Skeletal muscle cell (primary cell): ENCODE measurements at regions not wholly inside any gene's neighbourhood (a gene's known extent, or its start where the extent isn't known, plus 50 kb on each side); places are given as distances from the start of the nearest gene placed in this dataset.

Experiments used
- DNase-seq: peaks from one replicate; pipeline ENCODE4 v3.0.0-alpha.2; 2010; ENCODE audit warnings: low read depth
- H3K4me3 ChIP-seq: 2 replicates; pipeline ENCODE4 v1.5.1; 2011; ENCODE audit warnings: low read depth, mild to moderate bottlenecking, control low read depth, low read length, moderate library complexity

GRCh38 chr11:134762248-134763029, 350.4 kb upstream of the B3GAT1 start:
- DNase-seq, result no peak
- peak overlapping the region; percentile 9 for H3K4me3 ChIP-seq

GRCh38 chr11:134761926-134762247, 349.8 kb upstream of the B3GAT1 start:
- H3K4me3 ChIP-seq, result no peak overlapping the region
- no peak for DNase-seq

DNA sequence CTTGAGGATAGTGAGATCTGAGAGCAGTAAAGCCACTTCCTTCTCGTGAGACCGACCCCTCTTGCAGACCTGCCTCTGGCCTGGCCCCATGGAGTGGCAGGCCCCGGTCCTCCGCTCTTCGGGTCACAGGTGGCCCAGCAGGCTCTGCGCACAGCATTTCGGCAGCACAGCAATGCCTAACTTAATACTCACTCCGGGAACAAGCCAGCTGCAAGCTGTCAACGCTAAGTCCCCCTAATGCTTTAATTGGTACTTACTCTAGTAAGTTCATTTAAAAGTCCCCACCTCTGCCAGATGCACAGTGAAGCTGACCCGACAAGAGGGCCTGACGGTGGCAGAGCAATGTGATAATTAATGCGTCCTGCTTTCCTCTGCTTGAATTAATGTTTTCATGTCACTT, 349.3 kb upstream of the B3GAT1 start:
- no peak overlapping the region for H3K4me3 ChIP-seq

DNA sequence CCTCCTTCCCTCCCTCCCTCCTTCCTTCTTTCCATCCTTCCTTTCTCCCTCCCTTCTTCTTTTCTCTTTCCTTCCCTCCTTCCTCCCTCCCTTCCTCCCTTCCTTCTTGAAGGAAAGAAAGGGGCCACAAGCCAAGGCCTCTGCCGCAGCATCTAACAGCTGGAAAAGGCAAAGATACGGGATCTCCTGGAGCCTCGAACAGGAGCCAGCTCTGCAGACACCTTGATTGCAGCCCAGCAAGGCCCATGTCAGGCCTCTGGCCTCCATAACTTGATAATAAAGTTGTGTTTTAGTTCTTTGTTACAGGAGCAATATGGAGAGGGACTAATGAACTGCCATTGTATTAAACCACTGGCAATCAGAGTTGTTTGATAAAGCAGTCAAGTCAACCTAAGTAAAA, 348.9 kb upstream of the B3GAT1 start:
- H3K4me3 ChIP-seq, result no peak overlapping the region
- DNase-seq, result no peak

More for the DNA sequence above, 349.3 kb upstream of the B3GAT1 start:
- no peak for DNase-seq

DNA sequence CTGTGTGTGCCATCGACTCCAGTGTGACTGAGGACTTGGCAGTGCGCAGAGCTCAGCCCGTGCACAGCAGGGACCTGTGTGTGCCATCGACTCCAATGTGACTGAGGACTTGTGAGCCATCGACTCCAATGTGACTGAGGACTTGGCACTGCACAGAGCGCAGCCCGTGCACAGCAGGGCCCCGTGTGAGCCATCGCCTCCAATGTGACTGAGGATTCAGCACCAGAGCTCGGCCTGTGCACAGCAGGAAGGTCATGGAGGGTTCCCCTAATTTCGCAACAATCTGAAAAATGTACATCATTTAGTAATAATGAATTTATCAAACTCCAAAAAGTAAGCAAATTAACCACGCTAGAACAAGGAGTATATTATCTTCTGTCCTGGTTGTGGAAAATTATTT, 348.3 kb upstream of the B3GAT1 start:
- H3K4me3 ChIP-seq, result no peak overlapping the region
- DNase-seq, result no peak

GRCh38 chr11:134759855-134760254, 347.8 kb upstream of the B3GAT1 start:
- no peak for DNase-seq
- no peak overlapping the region for H3K4me3 ChIP-seq

- no peak for DNase-seq
- no peak overlapping the region for H3K4me3 ChIP-seq
These were observed 347.2 kb upstream of the B3GAT1 start for GRCh38 chr11:134759274-134759673.

DNA sequence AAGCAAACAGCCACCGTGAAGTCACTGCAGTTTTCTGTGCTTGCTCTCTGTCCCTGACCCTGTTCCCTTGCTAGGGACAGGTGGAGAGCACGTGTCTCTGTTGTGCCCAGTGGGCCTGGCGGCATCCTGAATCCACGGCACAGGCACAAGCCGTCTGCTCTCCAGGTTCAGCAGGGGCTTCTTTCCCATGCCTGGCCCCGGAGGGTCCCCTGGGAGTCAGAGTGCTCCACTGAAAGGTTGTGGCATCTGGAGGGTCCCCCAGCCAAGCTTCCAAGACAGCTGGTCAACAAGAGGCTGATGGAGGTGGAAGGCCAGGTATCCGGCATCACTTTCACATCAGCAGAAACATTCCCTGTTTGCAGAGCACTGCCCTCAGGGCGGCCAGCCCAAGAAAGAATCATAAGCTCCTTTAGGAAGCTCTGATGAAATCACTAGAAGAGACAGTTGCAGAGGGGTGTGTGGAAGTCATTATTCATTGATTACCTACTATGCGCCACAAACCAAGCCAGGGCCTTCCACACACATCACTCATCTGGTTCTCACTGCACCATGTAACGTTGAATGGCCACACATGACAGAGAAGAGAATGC, 346.4 kb upstream of the B3GAT1 start:
- no peak for DNase-seq

GRCh38 chr11:134757633-134758032, 345.6 kb upstream of the B3GAT1 start:
- no peak for DNase-seq
- H3K4me3 ChIP-seq, result no peak overlapping the region

More for the DNA sequence above, 346.4 kb upstream of the B3GAT1 start:
- H3K4me3 ChIP-seq, result no peak overlapping the region

- DNase-seq, result no peak
- no peak overlapping the region for H3K4me3 ChIP-seq
These were observed 344.9 kb upstream of the B3GAT1 start for GRCh38 chr11:134756811-134757540.

GRCh38 chr11:134755535-134755934, 343.5 kb upstream of the B3GAT1 start:
- no peak for DNase-seq
- H3K4me3 ChIP-seq, result no peak overlapping the region

- H3K4me3 ChIP-seq, result no peak overlapping the region
- no peak for DNase-seq
These were observed 342.6 kb upstream of the B3GAT1 start for GRCh38 chr11:134754521-134755198.

DNA sequence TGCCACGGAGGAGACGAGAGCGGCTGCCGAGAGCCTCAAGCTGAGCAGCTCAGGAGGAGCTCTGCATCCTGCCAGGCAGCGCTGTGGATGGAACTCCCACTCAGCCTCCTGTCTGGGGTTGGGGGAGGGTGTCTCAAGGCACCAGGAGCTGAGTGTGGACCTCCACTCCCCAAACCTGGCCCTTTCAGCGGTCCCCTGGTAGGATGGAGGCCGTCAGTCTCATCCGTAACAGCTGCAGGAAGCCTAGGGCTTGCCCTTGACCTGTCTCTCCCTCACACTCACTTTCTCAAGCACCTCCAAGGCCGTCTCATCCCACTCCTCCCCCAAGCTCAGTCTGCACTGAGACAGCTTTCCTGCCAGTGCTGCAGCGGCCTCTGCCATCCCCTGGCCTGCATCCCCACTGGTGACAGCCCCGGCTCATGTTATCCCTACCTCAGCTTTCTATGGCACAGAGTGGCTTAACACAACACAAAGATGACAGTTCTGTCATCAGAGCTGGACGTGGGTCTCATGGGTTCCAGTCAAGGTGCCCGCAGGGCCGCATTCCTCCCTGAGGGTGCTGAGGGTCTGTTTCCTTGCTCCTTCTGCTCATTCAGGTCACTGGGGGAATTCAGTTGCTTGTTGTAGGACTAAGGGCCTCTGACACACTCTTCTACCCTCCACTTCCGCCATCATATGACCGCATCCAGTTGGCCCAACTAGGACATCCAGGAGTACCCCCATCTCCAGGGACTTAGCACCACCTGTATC, 341.9 kb upstream of the B3GAT1 start:
- no peak for DNase-seq
- H3K4me3 ChIP-seq, result no peak overlapping the region

GRCh38 chr11:134752964-134753770, 341.1 kb upstream of the B3GAT1 start:
- no peak for DNase-seq
- H3K4me3 ChIP-seq, result no peak overlapping the region

DNA sequence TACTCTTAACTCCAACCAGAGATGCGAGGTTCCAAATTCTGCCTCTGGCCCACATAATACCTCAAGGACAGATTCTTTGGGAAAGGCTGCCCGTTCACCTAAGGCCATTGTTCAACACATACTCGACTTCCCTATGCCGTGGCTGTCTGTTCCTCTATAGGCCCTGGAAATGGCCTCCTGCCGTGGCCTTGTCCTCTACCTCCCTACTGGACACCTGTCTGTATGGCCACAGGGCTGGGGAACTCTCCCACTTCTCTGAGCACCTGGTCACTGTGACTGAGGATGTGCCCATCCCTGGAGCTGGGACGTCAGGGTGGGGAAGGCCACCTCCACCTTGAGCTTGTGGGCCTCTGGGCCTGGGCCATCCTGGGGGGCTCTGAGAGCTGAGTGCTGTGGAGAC, 340.5 kb upstream of the B3GAT1 start:
- no peak overlapping the region for H3K4me3 ChIP-seq
- DNase-seq, result no peak

GRCh38 chr11:134751766-134752165, 339.7 kb upstream of the B3GAT1 start:
- no peak for DNase-seq

DNA sequence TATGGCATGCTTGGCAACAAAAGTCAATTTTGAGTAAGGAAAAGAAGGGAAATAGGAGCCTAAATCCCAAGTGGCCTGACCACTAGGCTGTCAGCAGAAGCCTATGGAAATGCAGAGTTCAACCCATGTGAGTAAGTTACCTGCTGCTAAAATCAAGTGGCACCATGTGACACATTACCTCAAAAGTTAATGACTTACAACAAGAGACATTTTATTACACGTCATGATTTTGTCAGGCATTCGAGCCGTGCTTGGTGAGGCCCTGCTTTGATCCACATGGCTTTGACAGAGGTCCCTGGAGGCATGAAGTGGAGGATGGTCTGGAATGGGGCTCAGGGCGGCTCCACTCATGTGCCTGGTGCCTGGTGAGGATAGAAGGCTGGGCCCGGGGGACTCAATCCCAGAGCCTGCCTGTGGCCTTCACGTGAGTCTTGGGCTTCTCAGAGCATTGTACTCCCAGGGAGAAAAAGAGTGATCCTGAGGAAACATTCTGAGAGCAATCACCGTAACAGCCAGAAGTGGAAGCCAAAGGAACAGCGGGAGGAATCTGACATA, 339.1 kb upstream of the B3GAT1 start:
- H3K4me3 ChIP-seq, result no peak overlapping the region
- no peak for DNase-seq

More at GRCh38 chr11:134751766-134752165, 339.7 kb upstream of the B3GAT1 start:
- no peak overlapping the region for H3K4me3 ChIP-seq

GRCh38 chr11:134750619-134751018, 338.6 kb upstream of the B3GAT1 start:
- H3K4me3 ChIP-seq, result no peak overlapping the region
- DNase-seq, result no peak
